SK-N-SH (cell line): ENCODE measurements at regions not wholly inside any gene's neighbourhood (a gene's known extent, or its start where the extent isn't known, plus 50 kb on each side); places are given as distances from the start of the nearest gene placed in this dataset.
A peak's percentile ranks its signal among the peaks of the same experiment; 100 is the strongest.

Experiments used
- CTCF ChIA-PET: fragments of 300-600, 350-600 bp; formaldehyde crosslinking; extraction: SDS; loops from one replicate; lab custom pipeline; 2021; lab: Yijun Ruan, JAX
- POLR2A ChIA-PET: fragments of 350-600 bp; sonication (Branson Sonifier 250); formaldehyde crosslinking; extraction: SDS; loops from one replicate; lab custom pipeline; 2020; ENCODE audit warnings: antibody characterized with exemption, inconsistent platforms; lab: Yijun Ruan, JAX
- DNase-seq: peaks from one replicate; pipeline ENCODE4 v3.0.0; 2012
- H2AFZ ChIP-seq: fragments of 200-600 bp; sonication (generic); 2 replicates; pipeline ENCODE4 v1.8.1; 2016; ENCODE audit warnings: antibody characterized with exemption, mild to moderate bottlenecking, low read depth
- H3F3A ChIP-seq: fragments of 200-600 bp; sonication (generic); replicated peaks from 2 replicates; pipeline ENCODE3; 2016; ENCODE audit warnings: antibody characterized with exemption, mild to moderate bottlenecking; ENCODE audit not compliant: insufficient read depth
- H3K27ac ChIP-seq, 2 experiments: fragments of 200-500 bp in 1 of 2; fragments of 200-600 bp in 1 of 2; sonication (Bioruptor generic) in 1 of 2; sonication (generic), shearing (Covaris generic) in 1 of 2; 2 replicates each; pipeline versions ENCODE4 v1.5.1 to v1.6.1; 2014 to 2016; ENCODE audit warnings: low read depth in 2 of 2, inconsistent platforms in 1 of 2, low read length in 1 of 2, mild to moderate bottlenecking in 1 of 2, mixed read lengths in 1 of 2
- H3K27me3 ChIP-seq: fragments of 200-600 bp; sonication (generic), shearing (Covaris generic); 2 replicates; pipeline ENCODE4 v1.6.1; 2016; ENCODE audit warnings: mixed run types; ENCODE audit not compliant: insufficient read depth
- H3K36me3 ChIP-seq, 2 experiments: fragments of 200-500 bp in 1 of 2; fragments of 200-600 bp in 1 of 2; sonication (Bioruptor generic) in 1 of 2; sonication (generic) in 1 of 2; replicated peaks in 1 of 2; 2 replicates each; pipeline versions ENCODE3 to v1.5.1; 2014 to 2016; ENCODE audit warnings: low read length in 1 of 2, mild to moderate bottlenecking in 1 of 2; ENCODE audit not compliant: insufficient read depth in 2 of 2, control insufficient read depth in 1 of 2
- H3K4me1 ChIP-seq, 2 experiments: fragments of 200-500 bp in 1 of 2; fragments of 200-600 bp in 1 of 2; sonication (Bioruptor generic) in 1 of 2; sonication (generic), shearing (Covaris generic) in 1 of 2; 2 replicates each; pipeline versions ENCODE4 v1.5.1 to v1.6.1; 2014 to 2016; ENCODE audit warnings: low read depth in 1 of 2, low read length in 1 of 2, mixed run types in 1 of 2; ENCODE audit not compliant: insufficient read depth in 2 of 2, control insufficient read depth in 1 of 2
- H3K4me2 ChIP-seq: fragments of 200-600 bp; sonication (generic), shearing (Covaris generic); 2 replicates; pipeline ENCODE4 v1.6.1; 2017; ENCODE audit warnings: mixed run types
- H3K4me3 ChIP-seq, 2 experiments: fragments of 200-500 bp in 1 of 2; fragments of 200-600 bp in 1 of 2; sonication (Bioruptor generic) in 1 of 2; sonication (generic), shearing (Covaris generic) in 1 of 2; 2 replicates each; pipeline versions ENCODE4 v1.5.1 to v1.8.1; 2014 to 2016; ENCODE audit warnings: low read depth in 2 of 2, inconsistent platforms in 1 of 2, low read length in 1 of 2, mild to moderate bottlenecking in 1 of 2, mixed read lengths in 1 of 2, moderate library complexity in 1 of 2
- H3K79me2 ChIP-seq: fragments of 200-600 bp; sonication (generic); 2 replicates; pipeline ENCODE4 v1.8.1; 2017; ENCODE audit warnings: mild to moderate bottlenecking; ENCODE audit not compliant: insufficient read depth
- H3K9ac ChIP-seq: fragments of 200-600 bp; sonication (generic); 2 replicates; pipeline ENCODE4 v1.6.1; 2017; ENCODE audit warnings: mixed run types
- H3K9me2 ChIP-seq: fragments of 200-600 bp; sonication (generic); 2 replicates; pipeline ENCODE4 v1.6.1; 2017; ENCODE audit warnings: mixed run types
- H3K9me3 ChIP-seq: fragments of 200-600 bp; sonication (generic); 2 replicates; pipeline ENCODE4 v1.6.1; 2017; ENCODE audit warnings: mixed run types, mild to moderate bottlenecking, moderate library complexity
- H4K20me1 ChIP-seq: fragments of 200-600 bp; sonication (generic); 2 replicates; pipeline ENCODE4 v1.6.1; 2017; ENCODE audit warnings: mild to moderate bottlenecking, mixed run types; ENCODE audit not compliant: insufficient read depth
- ELF1 ChIP-seq: IDR thresholded peaks from 2 replicates; pipeline ENCODE4 v1.4.0; 2012
- EP300 ChIP-seq, 2 experiments: IDR thresholded peaks; 2 replicates each; pipeline versions ENCODE4 v1.4.0 to v1.6.1; 2012; ENCODE audit warnings: borderline replicate concordance in 1 of 2, low read depth in 1 of 2, low read length in 1 of 2
- FOSL2 ChIP-seq: IDR thresholded peaks from 2 replicates; pipeline ENCODE4 v1.4.0; 2012; ENCODE audit warnings: low read depth, mild to moderate bottlenecking, moderate library complexity, borderline replicate concordance
- FOXM1 ChIP-seq: IDR thresholded peaks from 2 replicates; pipeline ENCODE4 v1.4.0; 2012; ENCODE audit warnings: low read depth, mild to moderate bottlenecking
- GATA2 ChIP-seq: sonication (generic); formaldehyde crosslinking; IDR thresholded peaks from 2 replicates; pipeline ENCODE4 v1.5.0; 2020; ENCODE audit warnings: mild to moderate bottlenecking, missing genetic modification reagents
- JUND ChIP-seq: IDR thresholded peaks from 2 replicates; pipeline ENCODE4 v1.4.0; 2012
- MAX ChIP-seq: IDR thresholded peaks from 2 replicates; pipeline ENCODE4 v1.4.0; 2012; ENCODE audit warnings: low read depth
- MEF2A ChIP-seq: IDR thresholded peaks from 2 replicates; pipeline ENCODE4 v1.4.0; 2012; ENCODE audit warnings: low read depth, borderline replicate concordance
- NFIC ChIP-seq: IDR thresholded peaks from 2 replicates; pipeline ENCODE4 v1.4.0; 2012; ENCODE audit warnings: borderline replicate concordance
- NRF1 ChIP-seq: IDR thresholded peaks from 2 replicates; pipeline ENCODE4 v1.6.1; 2012; ENCODE audit warnings: low read depth, mild to moderate bottlenecking, low read length
- POLR2AphosphoS5 ChIP-seq: IDR thresholded peaks from 2 replicates; pipeline ENCODE4 v1.6.1; 2012; ENCODE audit warnings: low read depth, low read length
- RFX5 ChIP-seq: IDR thresholded peaks from 2 replicates; pipeline ENCODE4 v1.6.1; 2012; ENCODE audit warnings: mild to moderate bottlenecking, improper control_type of control experiment, low read length
- RXRA ChIP-seq: IDR thresholded peaks from 2 replicates; pipeline ENCODE4 v1.4.0; 2012; ENCODE audit warnings: low read depth, mild to moderate bottlenecking, borderline replicate concordance
- SIN3A ChIP-seq: IDR thresholded peaks from 2 replicates; pipeline ENCODE4 v1.6.1; 2012; ENCODE audit warnings: low read depth, mild to moderate bottlenecking, low read length, moderate library complexity, borderline replicate concordance
- SMC3 ChIP-seq: IDR thresholded peaks from 2 replicates; pipeline ENCODE4 v1.6.1; 2012; ENCODE audit warnings: low read depth, low read length, improper control_type of control experiment
- TCF12 ChIP-seq: IDR thresholded peaks from 2 replicates; pipeline ENCODE4 v1.4.0; 2012
- TEAD4 ChIP-seq: IDR thresholded peaks from 2 replicates; pipeline ENCODE4 v1.4.0; 2012; ENCODE audit warnings: mild to moderate bottlenecking, borderline replicate concordance; ENCODE audit not compliant: insufficient read depth
- USF1 ChIP-seq: IDR thresholded peaks from 2 replicates; pipeline ENCODE4 v1.4.0; 2012; ENCODE audit warnings: low read depth, borderline replicate concordance
- YY1 ChIP-seq: IDR thresholded peaks from 2 replicates; pipeline ENCODE4 v1.4.0; 2012; ENCODE audit warnings: low read depth, mild to moderate bottlenecking
- WGBS: methylation state at CpG from one replicate; pipeline ENCODE4 v1.1.6; 2017; ENCODE audit warnings: low lambda C conversion rate; 5-methylcytosine and 5-hydroxymethylcytosine counted together
- TF ChIP-seq, protein P1 (sequence below): IDR thresholded peaks from 2 replicates; pipeline ENCODE4 v1.4.0; 2012; ENCODE audit warnings: low read depth, borderline replicate concordance
- TF ChIP-seq, protein P2 (sequence below): IDR thresholded peaks from 2 replicates; pipeline ENCODE4; 2012

DNA sequence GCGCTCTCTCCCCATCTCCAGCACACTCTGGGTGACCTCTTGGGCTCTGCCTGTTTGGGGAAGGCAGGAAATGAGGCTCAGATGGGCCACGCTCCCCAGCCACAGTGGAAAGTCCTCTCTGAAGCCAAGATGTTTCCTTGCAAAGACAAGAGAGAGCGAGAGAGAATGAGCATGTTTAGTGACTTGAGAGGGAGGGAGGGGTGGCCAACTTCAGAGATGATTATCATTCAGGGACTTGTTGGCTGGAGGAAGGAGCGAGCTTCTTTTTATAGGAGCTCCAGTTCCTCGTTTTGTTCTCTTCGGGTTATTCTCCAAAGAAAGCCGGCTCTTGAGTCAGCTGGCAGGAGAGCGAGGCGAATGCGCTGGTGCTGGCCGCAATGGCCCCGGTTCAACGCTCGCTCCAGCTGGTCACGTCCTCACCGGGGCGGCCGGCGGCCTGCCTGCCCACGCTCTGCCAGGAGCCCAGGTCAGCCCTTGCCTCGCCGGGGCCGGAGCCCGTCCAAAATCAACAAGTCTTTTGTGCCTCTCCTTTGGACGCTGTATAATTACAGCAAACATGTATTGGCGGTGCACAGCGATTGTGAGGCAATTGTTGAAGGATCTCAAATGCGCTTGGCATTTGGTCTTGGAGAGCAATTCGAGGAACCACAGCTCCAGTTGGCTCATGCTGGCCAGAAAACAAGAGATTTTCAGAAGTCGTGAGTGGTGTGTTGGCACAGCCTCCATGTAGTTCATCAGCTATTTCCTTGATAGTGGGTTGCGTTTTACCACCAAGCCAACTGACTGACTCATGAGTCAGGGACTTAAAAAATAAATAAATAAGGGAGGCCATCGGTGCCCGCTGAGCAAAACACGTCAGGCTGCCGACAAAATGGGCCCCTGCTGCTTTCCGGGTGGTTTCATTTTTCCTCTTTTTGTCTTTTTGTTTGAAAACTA lies 288.6 kb downstream of the UACA start:
- ChIA-PET POLR2A (no interaction called here), CTCF (interaction anchor here (0.7 to 1.4 kb wide), 4 partner anchors 8 to 952 kb away, joined by 3 to 8 read pairs (median 4); no protein-coding TSS in a partner anchor)
- peak; percentile 37; the same call in 1 of the 2 replicates for TF ChIP-seq SIN3A
- no peak for TF ChIP-seq SMC3
- peak; percentile 96 for TF ChIP-seq TEAD4
- TF ChIP-seq YY1 = peak; percentile 76
- TF ChIP-seq FOSL2 = peak; percentile 89
- TF ChIP-seq MEF2A = peak; percentile 64; the same call in 1 of the 2 replicates
- TF ChIP-seq, protein P1, sequence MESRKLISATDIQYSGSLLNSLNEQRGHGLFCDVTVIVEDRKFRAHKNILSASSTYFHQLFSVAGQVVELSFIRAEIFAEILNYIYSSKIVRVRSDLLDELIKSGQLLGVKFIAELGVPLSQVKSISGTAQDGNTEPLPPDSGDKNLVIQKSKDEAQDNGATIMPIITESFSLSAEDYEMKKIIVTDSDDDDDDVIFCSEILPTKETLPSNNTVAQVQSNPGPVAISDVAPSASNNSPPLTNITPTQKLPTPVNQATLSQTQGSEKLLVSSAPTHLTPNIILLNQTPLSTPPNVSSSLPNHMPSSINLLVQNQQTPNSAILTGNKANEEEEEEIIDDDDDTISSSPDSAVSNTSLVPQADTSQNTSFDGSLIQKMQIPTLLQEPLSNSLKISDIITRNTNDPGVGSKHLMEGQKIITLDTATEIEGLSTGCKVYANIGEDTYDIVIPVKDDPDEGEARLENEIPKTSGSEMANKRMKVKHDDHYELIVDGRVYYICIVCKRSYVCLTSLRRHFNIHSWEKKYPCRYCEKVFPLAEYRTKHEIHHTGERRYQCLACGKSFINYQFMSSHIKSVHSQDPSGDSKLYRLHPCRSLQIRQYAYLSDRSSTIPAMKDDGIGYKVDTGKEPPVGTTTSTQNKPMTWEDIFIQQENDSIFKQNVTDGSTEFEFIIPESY = peak; percentile 70
- no peak for TF ChIP-seq RFX5
- TF ChIP-seq RXRA = peak; percentile 79
- TF ChIP-seq JUND = peak; percentile 88
- peak; percentile 56; the same call in 1 of the 2 replicates for TF ChIP-seq ELF1
- peak; percentile 99 for TF ChIP-seq NFIC
- TF ChIP-seq, protein P2, sequence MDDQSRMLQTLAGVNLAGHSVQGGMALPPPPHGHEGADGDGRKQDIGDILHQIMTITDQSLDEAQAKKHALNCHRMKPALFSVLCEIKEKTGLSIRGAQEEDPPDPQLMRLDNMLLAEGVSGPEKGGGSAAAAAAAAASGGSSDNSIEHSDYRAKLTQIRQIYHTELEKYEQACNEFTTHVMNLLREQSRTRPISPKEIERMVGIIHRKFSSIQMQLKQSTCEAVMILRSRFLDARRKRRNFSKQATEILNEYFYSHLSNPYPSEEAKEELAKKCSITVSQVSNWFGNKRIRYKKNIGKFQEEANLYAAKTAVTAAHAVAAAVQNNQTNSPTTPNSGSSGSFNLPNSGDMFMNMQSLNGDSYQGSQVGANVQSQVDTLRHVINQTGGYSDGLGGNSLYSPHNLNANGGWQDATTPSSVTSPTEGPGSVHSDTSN = peak; percentile 74
- TF ChIP-seq TCF12 = peak; percentile 90
- no peak for TF ChIP-seq GATA2 (CRISPR knock-in tag)
- TF ChIP-seq FOXM1 = peak; percentile 76
- peak; percentile 75 for TF ChIP-seq MAX
- no peak for TF ChIP-seq NRF1
- 0 out of 2 replicates have a peak, but pooled peaks have one; percentile 8 for TF ChIP-seq USF1
- peak; percentile 35; the same call in 1 of the 2 replicates for TF ChIP-seq POLR2AphosphoS5
- TF ChIP-seq EP300 (IDR thresholded peaks at IDR 0.05; ENCODE audit: borderline replicate concordance in 1 of 2, low read depth in 1 of 2, low read length in 1 of 2) = peak in 1 of 2 experiments; percentile 95; a peak in 1 of 4 replicates
- Histone ChIP-seq H3K4me2 (peak overlapping the region; percentile 68), H3F3A (peaks cover 16% of the 10 kb centered on the region), H3K4me3 (no peak overlapping the region; a peak in 1 of 4 replicates), H3K4me1 (peaks cover 25 to 35% of the 10 kb centered on the region in 2 experiments), H4K20me1 (no peaks in the 10 kb centered on the region), H3K27me3 (no peaks in the 10 kb centered on the region), H3K9me3 (no peaks in the 10 kb centered on the region), H3K36me3 (no peaks in the 10 kb centered on the region), H3K27ac (peak overlapping the region; percentile 75 to 86; a peak in 3 of 4 replicates), H3K79me2 (no peaks in the 10 kb centered on the region), H2AFZ (peak overlapping the region; percentile 78; the same call in 1 of the 2 replicates), H3K9ac (peak overlapping the region; percentile 26; the same call in 1 of the 2 replicates), H3K9me2 (no peaks in the 10 kb centered on the region)
- DNase-seq = no peak
- WGBS = 48% methylated on average over 31 of the region's 36 CpGs
